Erythroblast (primary cell): ENCODE measurements at regions not wholly inside any gene's neighbourhood (a gene's known extent, or its start where the extent isn't known, plus 50 kb on each side); places are given as distances from the start of the nearest gene placed in this dataset.

ENCODE experiments used
- GATA1 ChIP-seq: IDR thresholded peaks from 2 replicates; pipeline ENCODE4 v1.6.1; 2011; ENCODE audit warnings: low read depth, mild to moderate bottlenecking, control low read depth, low read length, moderate library complexity
- POLR2A ChIP-seq: IDR thresholded peaks from 2 replicates; pipeline ENCODE4 v1.6.1; 2011; ENCODE audit warnings: mild to moderate bottlenecking, low read length

GRCh38 chr1:79693441-79694114 lies 687.0 kb upstream of the ADGRL4 start:
- no peak for TF ChIP-seq POLR2A
- TF ChIP-seq GATA1, result no peak
